Spleen (tissue), 11 donors: ENCODE measurements at regions not wholly inside any gene's neighbourhood (a gene's known extent, or its start where the extent isn't known, plus 50 kb on each side); places are given as distances from the start of the nearest gene placed in this dataset.

ENCODE experiments used
- DNase-seq: peaks from one replicate; pipeline ENCODE4 v3.0.0-alpha.2; 2020
- H3K27ac ChIP-seq, 8 donors: fragments of 200-600 bp; sonication (generic) in 7 of 8; 1 replicate in 4 of 8; 2 replicates in 4 of 8; pipeline versions ENCODE4 v1.5.0 to v1.8.0; 2016 to 2021; ENCODE audit warnings: inconsistent platforms in 4 of 8, mild to moderate bottlenecking in 4 of 8, moderate library complexity in 1 of 8
- H3K27me3 ChIP-seq, 7 donors: fragments of 200-600 bp; sonication (generic) in 6 of 7; replicated peaks in 1 of 7; 1 replicate in 4 of 7; 2 replicates in 3 of 7; pipeline versions ENCODE4 v1.5.0 to v1.8.0; 2016 to 2021; ENCODE audit warnings: inconsistent platforms in 3 of 7, mild to moderate bottlenecking in 1 of 7
- H3K36me3 ChIP-seq, 6 donors: fragments of 200-600 bp; sonication (generic) in 5 of 6; 1 replicate in 4 of 6; 2 replicates in 2 of 6; pipeline versions ENCODE4 v1.5.0 to v1.8.0; 2016 to 2021; ENCODE audit warnings: inconsistent platforms in 2 of 6
- H3K4me1 ChIP-seq, 6 donors: fragments of 200-600 bp; sonication (generic) in 5 of 6; 1 replicate in 3 of 6; 2 replicates in 3 of 6; pipeline versions ENCODE4 v1.5.0 to v1.8.0; 2016 to 2021; ENCODE audit warnings: inconsistent platforms in 3 of 6
- H3K4me3 ChIP-seq, 8 donors: fragments of 200-600 bp; sonication (generic) in 7 of 8; 1 replicate in 4 of 8; 2 replicates in 4 of 8; pipeline versions ENCODE4 v1.5.0 to v1.8.0; 2016 to 2021; ENCODE audit warnings: inconsistent platforms in 4 of 8, mild to moderate bottlenecking in 4 of 8, moderate library complexity in 2 of 8
- H3K9me3 ChIP-seq, 8 donors: fragments of 200-600 bp; sonication (generic) in 7 of 8; 1 replicate in 4 of 8; 2 replicates in 4 of 8; pipeline versions ENCODE4 v1.5.0 to v1.8.0; 2016 to 2021; ENCODE audit warnings: inconsistent platforms in 4 of 8
- CTCF ChIP-seq, 11 experiments: fragments of 200-600 bp in 7 of 11; fragments of 450-650 bp in 4 of 11; sonication (generic) in 4 of 11; IDR thresholded peaks in 8 of 11; conservative IDR thresholded peaks in 3 of 11; 1 replicate in 7 of 11; 2 replicates in 4 of 11; pipeline versions ENCODE4 v1.4.0 to v1.8.0; 2016 to 2021; ENCODE audit warnings: antibody characterized with exemption in 11 of 11, inconsistent platforms in 4 of 11, mild to moderate bottlenecking in 1 of 11
- POLR2A ChIP-seq, 3 donors: fragments of 450-650 bp; IDR thresholded peaks; one replicate each; pipeline ENCODE4 v1.5.1; 2017; ENCODE audit warnings: antibody characterized with exemption in 3 of 3, mild to moderate bottlenecking in 1 of 3
- POLR2AphosphoS5 ChIP-seq, 3 donors: sonication (generic); formaldehyde crosslinking; IDR thresholded peaks; one replicate each; pipeline ENCODE4 v1.5.1; 2017; ENCODE audit warnings: antibody characterized with exemption in 3 of 3
- WGBS, 5 donors: extraction: QIAGEN DNeasy Blood & Tissue Kit in 3 of 5; methylation state at CpG; one replicate each; pipeline versions ENCODE4 v1.1.5 to v1.1.7; 2013 to 2018; 5-methylcytosine and 5-hydroxymethylcytosine counted together
- intact Hi-C: fragments of 100-400 bp; cut with DNase I; formaldehyde crosslinking; loops from one replicate; pipeline ENCODE4 v1.15.0; 2023; ENCODE audit warnings: low total_unique reads
- donor health status: healthy with polysubstance abuse.
- donor health status: DM: no; HTN: no; CAD: no; lungs with moderate emphysema.
- donor health status: DM: no; HTN: no; CAD: no.
- donor health status: Bipolar disorder and iron deficiency.
- donor health status: healthy.
- donor health status: DM: no; HTN: no; CAD: no.
- donor health status: DM: yes; HTN: yes; CAD: no.

GRCh38 chr2:228545041-228545747 is 363.7 kb upstream of the SPHKAP start:
- H3K4me3 ChIP-seq, result no peak overlapping the region

GRCh38 chr2:228543117-228543516 is 361.6 kb upstream of the SPHKAP start:
- no peak overlapping the region for H3K27ac ChIP-seq
- H3K36me3 ChIP-seq, result no peaks in the 10 kb centered on the region

More at GRCh38 chr2:228545041-228545747, 363.7 kb upstream of the SPHKAP start:
- Histone ChIP-seq H3K9me3 (peaks cover 0 to 26% (median 7%) of the 10 kb centered on the region in 8 donors), H3K27me3 (no peaks in the 10 kb centered on the region), H3K27ac (no peak overlapping the region), H3K36me3 (no peaks in the 10 kb centered on the region), H3K4me1 (no peaks in the 10 kb centered on the region)
- TF ChIP-seq CTCF (IDR thresholded peaks at IDR 0.05 in 8 of 11, conservative IDR thresholded peaks at IDR 0.05 in 3 of 11), result no peak
- no peak for TF ChIP-seq POLR2A (IDR thresholded peaks at IDR 0.05)
- TF ChIP-seq POLR2AphosphoS5 (IDR thresholded peaks at IDR 0.05), result no peak
- DNase-seq, result no peak
- intact Hi-C loops, result no loop called here
- 55 to 73% (median 65%) methylated on average over 4 of the region's 4 CpGs for WGBS, 5 donors

GRCh38 chr2:228542277-228542676 is 360.8 kb upstream of the SPHKAP start:
- Histone ChIP-seq H3K36me3 (no peaks in the 10 kb centered on the region), H3K27ac (no peak overlapping the region), H3K27me3 (no peaks in the 10 kb centered on the region), H3K9me3 (peaks cover 0 to 37% (median 23%) of the 10 kb centered on the region in 8 donors), H3K4me3 (no peak overlapping the region), H3K4me1 (no peaks in the 10 kb centered on the region)
- intact Hi-C loops, result no loop called here
- no peak for DNase-seq
- WGBS, 5 donors, result 70 to 86% (median 82%) methylated on average over 4 of the region's 4 CpGs
- TF ChIP-seq POLR2AphosphoS5 (IDR thresholded peaks at IDR 0.05) (no peak), POLR2A (IDR thresholded peaks at IDR 0.05) (no peak), CTCF (IDR thresholded peaks at IDR 0.05 in 8 of 11, conservative IDR thresholded peaks at IDR 0.05 in 3 of 11) (no peak)

More at GRCh38 chr2:228543117-228543516, 361.6 kb upstream of the SPHKAP start:
- Histone ChIP-seq H3K27me3 (no peaks in the 10 kb centered on the region), H3K9me3 (peaks cover 0 to 33% (median 16%) of the 10 kb centered on the region in 8 donors), H3K4me3 (no peak overlapping the region), H3K4me1 (no peaks in the 10 kb centered on the region)
- intact Hi-C loops, result no loop called here
- DNase-seq, result no peak
- TF ChIP-seq POLR2AphosphoS5 (IDR thresholded peaks at IDR 0.05) (no peak), CTCF (IDR thresholded peaks at IDR 0.05 in 8 of 11, conservative IDR thresholded peaks at IDR 0.05 in 3 of 11) (no peak), POLR2A (IDR thresholded peaks at IDR 0.05) (no peak)

- WGBS, 5 donors, result 76 to 91% (median 84%) methylated on average over 4 of the region's 4 CpGs
- TF ChIP-seq POLR2A (IDR thresholded peaks at IDR 0.05) (no peak), CTCF (IDR thresholded peaks at IDR 0.05 in 8 of 11, conservative IDR thresholded peaks at IDR 0.05 in 3 of 11) (no peak), POLR2AphosphoS5 (IDR thresholded peaks at IDR 0.05) (no peak)
- no peaks in the 10 kb centered on the region for H3K4me1 ChIP-seq
- H3K27ac ChIP-seq, result no peak overlapping the region
- intact Hi-C loops, result no loop called here
- H3K36me3 ChIP-seq, result no peaks in the 10 kb centered on the region
- no peak overlapping the region for H3K4me3 ChIP-seq
- peaks cover 0 to 37% (median 25%) of the 10 kb centered on the region in 8 donors for H3K9me3 ChIP-seq
- no peak for DNase-seq
- H3K27me3 ChIP-seq, result no peaks in the 10 kb centered on the region
Measured at GRCh38 chr2:228541789-228542188, 360.3 kb upstream of the SPHKAP start.
